Inflammatory macrophage treated with lipopolysaccharide for 1 hour (primary cell): ENCODE measurements at regions not wholly inside any gene's neighbourhood (a gene's known extent, or its start where the extent isn't known, plus 50 kb on each side); places are given as distances from the start of the nearest gene placed in this dataset.
A peak's percentile ranks its signal among the peaks of the same experiment; 100 is the strongest.

ENCODE experiments used
- DNase-seq, 2 donors: peaks; one replicate each; pipeline ENCODE4 v3.0.0-alpha.2; 2020 to 2022

GRCh38 chr18:46388286-46388685 is 268.7 kb downstream of the LOXHD1 start:
- DNase-seq = no peak

- DNase-seq = no peak
Observed at GRCh38 chr18:46392576-46392975, 264.4 kb downstream of the LOXHD1 start.

- no peak for DNase-seq
Observed at GRCh38 chr18:46393230-46393629, 263.8 kb downstream of the LOXHD1 start.

GRCh38 chr18:46393961-46394360 is 263.1 kb downstream of the LOXHD1 start:
- no peak for DNase-seq

GRCh38 chr18:46395795-46396194 is 261.2 kb downstream of the LOXHD1 start:
- no peak for DNase-seq

- DNase-seq = peak in 1 of 2 donors; percentile 3
Observed at GRCh38 chr18:46397174-46397573, 259.8 kb downstream of the LOXHD1 start.

GRCh38 chr18:46398005-46398404 is 259.0 kb downstream of the LOXHD1 start:
- DNase-seq = no peak

- DNase-seq = no peak
Observed at GRCh38 chr18:46398625-46399024, 258.4 kb downstream of the LOXHD1 start.

- DNase-seq = no peak
Observed at GRCh38 chr18:46399303-46399702, 257.7 kb downstream of the LOXHD1 start.

- no peak for DNase-seq
Observed at GRCh38 chr18:46400449-46400848, 256.6 kb downstream of the LOXHD1 start.

GRCh38 chr18:46401486-46402070 is 255.4 kb downstream of the LOXHD1 start:
- no peak for DNase-seq

GRCh38 chr18:46402396-46402795 is 254.6 kb downstream of the LOXHD1 start:
- DNase-seq = no peak

GRCh38 chr18:46402945-46403344 is 254.1 kb downstream of the LOXHD1 start:
- DNase-seq = no peak

GRCh38 chr18:46405832-46406538 is 251.0 kb downstream of the LOXHD1 start:
- DNase-seq = no peak

- DNase-seq = no peak
Observed at GRCh38 chr18:46406539-46406932, 250.5 kb downstream of the LOXHD1 start.

- DNase-seq = peak; percentile 2 to 17
Observed at GRCh38 chr18:46407486-46408166, 249.4 kb downstream of the LOXHD1 start.

- no peak for DNase-seq
Observed at GRCh38 chr18:46408334-46408987, 248.6 kb downstream of the LOXHD1 start.

- no peak for DNase-seq
Observed at GRCh38 chr18:46411191-46411828, 245.7 kb downstream of the LOXHD1 start.

- no peak for DNase-seq
Observed at GRCh38 chr18:46411867-46412690, 244.9 kb downstream of the LOXHD1 start.

- no peak for DNase-seq
Observed at GRCh38 chr18:46412916-46413315, 244.1 kb downstream of the LOXHD1 start.

GRCh38 chr18:46413684-46414083 is 243.3 kb downstream of the LOXHD1 start:
- DNase-seq = no peak

GRCh38 chr18:46414863-46415262 is 242.2 kb downstream of the LOXHD1 start:
- no peak for DNase-seq
